ENCODE measurements at regions not wholly inside any gene's neighbourhood (a gene's known extent, or its start where the extent isn't known, plus 50 kb on each side); places are given as distances from the start of the nearest gene placed in this dataset.

DNA sequence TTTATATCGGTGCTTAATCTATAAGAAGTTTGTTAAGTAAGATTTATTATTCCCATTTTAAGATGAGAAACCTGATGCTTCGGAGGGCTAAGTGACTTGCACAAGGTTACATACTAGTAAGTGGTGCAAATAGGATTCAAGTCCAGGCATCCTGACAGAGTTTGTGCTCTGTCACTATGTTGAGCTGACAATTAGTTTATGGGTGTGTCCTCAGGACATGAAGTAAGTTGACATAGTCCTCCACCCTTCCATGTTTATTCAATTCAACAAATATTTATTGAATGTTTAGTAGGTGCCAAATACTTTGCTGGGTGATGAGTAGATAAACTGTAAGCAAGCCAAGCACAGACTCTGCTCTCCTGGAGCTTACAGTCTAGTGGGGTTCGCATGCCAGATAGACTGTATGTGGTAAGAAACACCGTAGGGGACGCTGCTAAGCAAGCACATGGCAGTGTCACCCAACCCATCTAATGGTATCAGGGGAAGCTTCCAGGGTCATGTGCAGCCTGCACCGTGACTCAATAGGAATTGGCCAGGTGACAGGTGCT lies 342.7 kb upstream of the SATB1 start:
- TF ChIP-seq, protein P1, sequence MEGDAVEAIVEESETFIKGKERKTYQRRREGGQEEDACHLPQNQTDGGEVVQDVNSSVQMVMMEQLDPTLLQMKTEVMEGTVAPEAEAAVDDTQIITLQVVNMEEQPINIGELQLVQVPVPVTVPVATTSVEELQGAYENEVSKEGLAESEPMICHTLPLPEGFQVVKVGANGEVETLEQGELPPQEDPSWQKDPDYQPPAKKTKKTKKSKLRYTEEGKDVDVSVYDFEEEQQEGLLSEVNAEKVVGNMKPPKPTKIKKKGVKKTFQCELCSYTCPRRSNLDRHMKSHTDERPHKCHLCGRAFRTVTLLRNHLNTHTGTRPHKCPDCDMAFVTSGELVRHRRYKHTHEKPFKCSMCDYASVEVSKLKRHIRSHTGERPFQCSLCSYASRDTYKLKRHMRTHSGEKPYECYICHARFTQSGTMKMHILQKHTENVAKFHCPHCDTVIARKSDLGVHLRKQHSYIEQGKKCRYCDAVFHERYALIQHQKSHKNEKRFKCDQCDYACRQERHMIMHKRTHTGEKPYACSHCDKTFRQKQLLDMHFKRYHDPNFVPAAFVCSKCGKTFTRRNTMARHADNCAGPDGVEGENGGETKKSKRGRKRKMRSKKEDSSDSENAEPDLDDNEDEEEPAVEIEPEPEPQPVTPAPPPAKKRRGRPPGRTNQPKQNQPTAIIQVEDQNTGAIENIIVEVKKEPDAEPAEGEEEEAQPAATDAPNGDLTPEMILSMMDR (conservative IDR thresholded peaks at IDR 0.05; ENCODE audit: low read depth, low read length): no peak
- no peak for TF ChIP-seq EZH2 (IDR thresholded peaks at IDR 0.05; ENCODE audit: borderline replicate concordance, low read depth, low read length, poor library complexity, severe bottlenecking)
- intact Hi-C loops (cut with micrococcal nuclease; ENCODE audit: unreplicated experiment): no loop called here
- Histone ChIP-seq H3K27ac (ENCODE audit: low read depth, low read length, poor library complexity, severe bottlenecking) (no peak overlapping the region), H3K4me3 (ENCODE audit: low read depth, low read length, poor library complexity, severe bottlenecking) (no peak overlapping the region), H3K27me3 (replicated peaks; ENCODE audit: insufficient read depth, low read depth, low read length, poor library complexity) (peaks cover 2% of the 10 kb centered on the region), H3K36me3 (ENCODE audit: insufficient read depth, low read length, poor library complexity, severe bottlenecking) (no peaks in the 10 kb centered on the region), H3K4me1 (ENCODE audit: insufficient read depth, low read length, poor library complexity, severe bottlenecking) (no peaks in the 10 kb centered on the region), H3K9me3 (ENCODE audit: low read depth, low read length, poor library complexity, severe bottlenecking) (no peaks in the 10 kb centered on the region)
- no TSS peak for BruUV-seq (replicated peaks)
- CTCF ChIA-PET: no interaction called here
- DNase-seq (ENCODE audit: low spot score): no peak
- POLR2A ChIA-PET (ENCODE audit: low non-redundant PET): no interaction called here

DNA sequence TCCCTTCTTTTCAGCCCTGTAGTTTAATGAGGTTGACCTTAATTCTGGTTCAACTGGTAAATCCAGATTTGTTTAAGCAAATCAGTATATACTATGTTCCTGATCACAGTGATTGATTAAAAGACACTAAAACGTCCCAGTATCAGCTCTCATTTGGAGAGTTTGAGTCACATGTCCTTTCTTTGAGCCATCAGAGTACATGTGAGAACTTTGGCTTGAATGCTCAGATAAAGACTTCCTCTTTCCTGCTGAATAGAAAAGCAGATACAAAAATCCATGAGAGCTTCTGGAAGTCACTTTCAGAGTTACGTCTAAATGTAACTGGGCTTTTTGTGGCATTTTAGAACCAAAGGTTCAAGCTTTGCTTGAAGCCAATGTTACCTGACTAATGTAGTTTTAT lies 341.8 kb upstream of the SATB1 start:
- Histone ChIP-seq H3K27ac (ENCODE audit: low read depth, low read length, poor library complexity, severe bottlenecking) (no peak overlapping the region), H3K4me3 (ENCODE audit: low read depth, low read length, poor library complexity, severe bottlenecking) (no peak overlapping the region), H3K4me1 (ENCODE audit: insufficient read depth, low read length, poor library complexity, severe bottlenecking) (no peaks in the 10 kb centered on the region), H3K36me3 (ENCODE audit: insufficient read depth, low read length, poor library complexity, severe bottlenecking) (no peaks in the 10 kb centered on the region), H3K27me3 (replicated peaks; ENCODE audit: insufficient read depth, low read depth, low read length, poor library complexity) (peaks cover 2% of the 10 kb centered on the region), H3K9me3 (ENCODE audit: low read depth, low read length, poor library complexity, severe bottlenecking) (no peaks in the 10 kb centered on the region)
- DNase-seq (ENCODE audit: low spot score): no peak
- intact Hi-C loops (cut with micrococcal nuclease; ENCODE audit: unreplicated experiment): no loop called here
- POLR2A ChIA-PET (ENCODE audit: low non-redundant PET): no interaction called here
- CTCF ChIA-PET: no interaction called here
- TF ChIP-seq, protein P1 (conservative IDR thresholded peaks at IDR 0.05; ENCODE audit: low read depth, low read length): no peak
- TF ChIP-seq EZH2 (IDR thresholded peaks at IDR 0.05; ENCODE audit: borderline replicate concordance, low read depth, low read length, poor library complexity, severe bottlenecking): no peak
- no TSS peak for BruUV-seq (replicated peaks)

DNA sequence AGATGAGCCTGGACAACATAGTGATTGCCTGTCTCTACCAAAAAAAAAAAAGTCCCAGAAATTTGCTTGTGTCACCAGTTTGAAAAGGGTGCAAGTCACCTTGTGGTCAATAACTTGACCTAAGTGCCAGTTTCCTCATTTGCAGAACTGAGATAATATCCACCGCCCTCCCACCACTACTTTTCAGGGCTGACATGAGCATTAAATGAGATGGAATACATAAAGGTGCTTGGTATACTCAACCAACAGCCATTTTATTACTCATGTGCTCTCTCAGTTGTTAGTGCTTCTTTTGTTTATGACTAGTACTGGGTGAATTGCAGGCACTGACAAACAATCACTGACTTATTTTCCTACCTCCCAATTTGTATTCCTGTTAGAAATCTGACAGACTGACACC lies 340.5 kb upstream of the SATB1 start:
- Histone ChIP-seq H3K27ac (ENCODE audit: low read depth, low read length, poor library complexity, severe bottlenecking) (no peak overlapping the region), H3K9me3 (ENCODE audit: low read depth, low read length, poor library complexity, severe bottlenecking) (no peaks in the 10 kb centered on the region), H3K36me3 (ENCODE audit: insufficient read depth, low read length, poor library complexity, severe bottlenecking) (no peaks in the 10 kb centered on the region), H3K27me3 (replicated peaks; ENCODE audit: insufficient read depth, low read depth, low read length, poor library complexity) (peaks cover 2% of the 10 kb centered on the region), H3K4me1 (ENCODE audit: insufficient read depth, low read length, poor library complexity, severe bottlenecking) (no peaks in the 10 kb centered on the region), H3K4me3 (ENCODE audit: low read depth, low read length, poor library complexity, severe bottlenecking) (no peak overlapping the region)
- DNase-seq (ENCODE audit: low spot score): no peak
- TF ChIP-seq, protein P1 (conservative IDR thresholded peaks at IDR 0.05; ENCODE audit: low read depth, low read length): no peak
- TF ChIP-seq EZH2 (IDR thresholded peaks at IDR 0.05; ENCODE audit: borderline replicate concordance, low read depth, low read length, poor library complexity, severe bottlenecking): no peak
- BruUV-seq (replicated peaks): no TSS peak
- ChIA-PET CTCF (no interaction called here), POLR2A (ENCODE audit: low non-redundant PET) (no interaction called here)
- intact Hi-C loops (cut with micrococcal nuclease; ENCODE audit: unreplicated experiment): no loop called here
